Endothelial cell of umbilical vein (primary cell): ENCODE measurements at regions not wholly inside any gene's neighbourhood (a gene's known extent, or its start where the extent isn't known, plus 50 kb on each side); places are given as distances from the start of the nearest gene placed in this dataset.

Source experiments
- BruUV-seq: library from RNA; stranded (reverse); fragments of 400-500 nt; replicated peaks from 2 replicates; lab custom pipeline; 2021; lab: Mats Ljungman, UMichigan
- CTCF ChIA-PET: fragments of 300-600, 350-600 bp; sonication (Branson Sonifier 250); formaldehyde crosslinking; loops from one replicate; lab custom pipeline; 2021; ENCODE audit warnings: antibody characterized with exemption, inconsistent platforms; lab: Charles Lee
- POLR2A ChIA-PET: fragments of 300-600, 350-600 bp; sonication (Branson Sonifier 250); formaldehyde crosslinking; loops from one replicate; lab custom pipeline; 2021; ENCODE audit warnings: antibody characterized with exemption, inconsistent platforms; lab: Charles Lee
- DNase-seq: peaks from one replicate; pipeline ENCODE4 v3.0.0-alpha.2; 2011; ENCODE audit warnings: low read depth, low spot score
- FAIRE-seq: peaks from 2 replicates; lab custom pipeline; 2011; peaks lifted over from hg19 to GRCh38; lab: Jason Lieb, UNC
- H2AFZ ChIP-seq: 2 replicates; pipeline ENCODE4 v1.6.0; 2012; ENCODE audit warnings: low read depth, low read length, control low read depth, inconsistent platforms
- H3K27ac ChIP-seq: 2 replicates; pipeline ENCODE4 v1.5.1; 2011; ENCODE audit warnings: low read depth, mild to moderate bottlenecking, control low read depth, low read length, moderate library complexity; ENCODE audit not compliant: insufficient read depth
- H3K27me3 ChIP-seq, 2 experiments: 2 replicates each; pipeline versions ENCODE4 v1.6.0 to v1.6.1; 2011; ENCODE audit warnings: low read length in 2 of 2, mixed read lengths in 1 of 2; ENCODE audit not compliant: control insufficient read depth in 2 of 2, insufficient read depth in 2 of 2
- H3K36me3 ChIP-seq, 2 experiments: 2 replicates in 1 of 2; 3 replicates in 1 of 2; pipeline ENCODE4 v1.5.1; 2011; ENCODE audit warnings: low read length in 2 of 2, mild to moderate bottlenecking in 1 of 2, moderate library complexity in 1 of 2; ENCODE audit not compliant: control insufficient read depth in 2 of 2, insufficient read depth in 2 of 2; ENCODE audit errors: extremely low read depth in 1 of 2
- H3K4me1 ChIP-seq: 3 replicates; pipeline ENCODE4 v1.5.1; 2011; ENCODE audit warnings: mild to moderate bottlenecking, low read length; ENCODE audit not compliant: control insufficient read depth, insufficient read depth; ENCODE audit errors: extremely low read depth
- H3K4me2 ChIP-seq: 2 replicates; pipeline ENCODE4 v1.6.1; 2011; ENCODE audit warnings: low read length, control low read depth, mixed read lengths; ENCODE audit not compliant: insufficient read depth
- H3K4me3 ChIP-seq, 3 experiments: fragments of 200-600 bp in 1 of 3; sonication (generic), shearing (Covaris generic) in 1 of 3; replicated peaks in 1 of 3; 2 replicates each; pipeline ENCODE4 v1.5.1; 2011 to 2016; ENCODE audit warnings: control low read depth in 3 of 3, low read length in 3 of 3, mild to moderate bottlenecking in 2 of 3, inconsistent platforms in 1 of 3, low read depth in 1 of 3, moderate library complexity in 1 of 3; ENCODE audit not compliant: insufficient read depth in 1 of 3
- H3K79me2 ChIP-seq: 2 replicates; pipeline ENCODE4 v1.6.0; 2012; ENCODE audit warnings: low read length, inconsistent platforms; ENCODE audit not compliant: control insufficient read depth, insufficient read depth
- H3K9ac ChIP-seq: replicated peaks from 2 replicates; pipeline ENCODE3; 2011; ENCODE audit warnings: low read length, control low read depth; ENCODE audit not compliant: insufficient read depth; ENCODE audit errors: extremely low read depth
- H3K9me1 ChIP-seq: replicated peaks from 3 replicates; pipeline ENCODE4 v1.6.0; 2011; ENCODE audit warnings: mild to moderate bottlenecking, low read length; ENCODE audit not compliant: control insufficient read depth, insufficient read depth; ENCODE audit errors: extremely low read depth
- H3K9me3 ChIP-seq: replicated peaks from 2 replicates; pipeline ENCODE4 v1.5.1; 2012; ENCODE audit warnings: low read length, inconsistent platforms; ENCODE audit not compliant: control insufficient read depth, insufficient read depth
- H4K20me1 ChIP-seq: replicated peaks from 2 replicates; pipeline ENCODE3; 2011; ENCODE audit warnings: mild to moderate bottlenecking, low read length; ENCODE audit not compliant: control insufficient read depth, insufficient read depth; ENCODE audit errors: extremely low read depth
- EZH2 ChIP-seq: IDR thresholded peaks from 2 replicates; pipeline ENCODE4 v1.6.1; 2012; ENCODE audit warnings: borderline replicate concordance, low read depth, mild to moderate bottlenecking, moderate library complexity, low read length, inconsistent platforms; ENCODE audit not compliant: severe bottlenecking
- FOS ChIP-seq: IDR thresholded peaks from 2 replicates; pipeline ENCODE4 v1.6.1; 2011; ENCODE audit warnings: mild to moderate bottlenecking, low read length, moderate library complexity, borderline replicate concordance; ENCODE audit not compliant: insufficient read depth
- JUN ChIP-seq: IDR thresholded peaks from 2 replicates; pipeline ENCODE4 v1.6.1; 2011; ENCODE audit warnings: borderline replicate concordance, low read depth; ENCODE audit not compliant: insufficient read length, insufficient read depth
- MAX ChIP-seq: IDR thresholded peaks from 2 replicates; pipeline ENCODE4 v1.6.1; 2011; ENCODE audit not compliant: insufficient read depth, insufficient read length
- POLR2A ChIP-seq: IDR thresholded peaks from 2 replicates; pipeline ENCODE4 v1.6.1; 2012; ENCODE audit warnings: low read depth, mild to moderate bottlenecking, control low read depth, low read length
- POLR2AphosphoS5 ChIP-seq: IDR thresholded peaks from 2 replicates; pipeline ENCODE4 v1.6.1; 2012; ENCODE audit warnings: low read depth, mild to moderate bottlenecking, control low read depth, low read length, moderate library complexity; ENCODE audit not compliant: insufficient read depth
- dilution Hi-C: fragments of 300-500 bp; cut with MboI; formaldehyde crosslinking; loops from one replicate; pipeline ENCODE4 v1.15.0; 2019; ENCODE audit warnings: low sequenced_read_pairs; ENCODE audit not compliant: extremely low pct_ligation_motif_present
- intact Hi-C: fragments of 100-400 bp; cut with micrococcal nuclease; formaldehyde crosslinking; loops from one replicate; pipeline ENCODE4 v1.10.0; 2022

GRCh38 chr2:3041841-3042600 is 335.6 kb downstream of the EIPR1 start:
- no peaks in the 10 kb centered on the region for H3K9me1 ChIP-seq
- no peak for DNase-seq
- intact Hi-C loops: no loop called here

DNA sequence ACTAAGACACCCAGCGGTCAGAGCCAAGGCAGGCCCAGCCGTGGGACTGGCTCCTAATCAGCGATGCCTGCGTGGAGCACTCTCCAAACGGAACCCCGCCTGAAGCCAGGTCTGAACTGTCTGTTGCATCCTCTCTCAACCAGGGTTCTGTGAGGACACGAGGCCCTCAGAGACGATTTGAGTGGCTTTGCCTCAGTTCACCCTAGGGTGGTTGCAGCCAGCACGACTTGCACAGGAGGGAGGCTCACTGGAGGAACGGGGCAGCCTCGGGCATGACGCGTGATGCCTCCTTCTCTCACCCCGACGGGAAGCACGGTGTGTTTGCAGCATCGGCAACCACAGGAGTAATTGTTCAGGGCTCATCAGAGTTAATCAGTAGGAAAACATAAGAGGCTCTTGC is 336.4 kb downstream of the EIPR1 start:
- ChIA-PET POLR2A (no interaction called here), CTCF (no interaction called here)
- intact Hi-C loops: no loop called here
- H3K27me3 ChIP-seq: no peaks in the 10 kb centered on the region
- H3K9ac ChIP-seq: no peak overlapping the region
- peaks cover 4% of the 10 kb centered on the region for H3K9me3 ChIP-seq
- H2AFZ ChIP-seq: no peak overlapping the region
- H4K20me1 ChIP-seq: no peaks in the 10 kb centered on the region
- no peaks in the 10 kb centered on the region for H3K36me3 ChIP-seq
- no peak overlapping the region for H3K27ac ChIP-seq
- BruUV-seq: no TSS peak
- DNase-seq: no peak
- TF ChIP-seq JUN (no peak), EZH2 (no peak), MAX (no peak), POLR2AphosphoS5 (no peak)
- dilution Hi-C loops: no loop called here
- H3K9me1 ChIP-seq: no peaks in the 10 kb centered on the region
- no peak overlapping the region for H3K4me2 ChIP-seq
- no peaks in the 10 kb centered on the region for H3K79me2 ChIP-seq
- no peak overlapping the region for H3K4me3 ChIP-seq
- no peak for FAIRE-seq
- H3K4me1 ChIP-seq: no peaks in the 10 kb centered on the region

More at GRCh38 chr2:3041841-3042600, 335.6 kb downstream of the EIPR1 start:
- H3K4me3 ChIP-seq: no peak overlapping the region
- no peak overlapping the region for H2AFZ ChIP-seq
- peaks cover 4% of the 10 kb centered on the region for H3K9me3 ChIP-seq
- H4K20me1 ChIP-seq: no peaks in the 10 kb centered on the region
- no peaks in the 10 kb centered on the region for H3K4me1 ChIP-seq
- no peaks in the 10 kb centered on the region for H3K79me2 ChIP-seq
- no peak overlapping the region for H3K9ac ChIP-seq
- no TSS peak for BruUV-seq
- H3K36me3 ChIP-seq: no peaks in the 10 kb centered on the region
- ChIA-PET POLR2A (no interaction called here), CTCF (no interaction called here)
- dilution Hi-C loops: no loop called here
- H3K4me2 ChIP-seq: no peak overlapping the region
- no peaks in the 10 kb centered on the region for H3K27me3 ChIP-seq
- H3K27ac ChIP-seq: no peak overlapping the region
- FAIRE-seq: no peak
- TF ChIP-seq FOS: no peak
- no peak for TF ChIP-seq POLR2A
